Non-pigmented ciliary epithelial cell (primary cell): ENCODE measurements at regions not wholly inside any gene's neighbourhood (a gene's known extent, or its start where the extent isn't known, plus 50 kb on each side); places are given as distances from the start of the nearest gene placed in this dataset.

Experiments used
- DNase-seq: peaks from one replicate; pipeline ENCODE4 v3.0.0-alpha.2; 2010; ENCODE audit warnings: low read depth

DNA sequence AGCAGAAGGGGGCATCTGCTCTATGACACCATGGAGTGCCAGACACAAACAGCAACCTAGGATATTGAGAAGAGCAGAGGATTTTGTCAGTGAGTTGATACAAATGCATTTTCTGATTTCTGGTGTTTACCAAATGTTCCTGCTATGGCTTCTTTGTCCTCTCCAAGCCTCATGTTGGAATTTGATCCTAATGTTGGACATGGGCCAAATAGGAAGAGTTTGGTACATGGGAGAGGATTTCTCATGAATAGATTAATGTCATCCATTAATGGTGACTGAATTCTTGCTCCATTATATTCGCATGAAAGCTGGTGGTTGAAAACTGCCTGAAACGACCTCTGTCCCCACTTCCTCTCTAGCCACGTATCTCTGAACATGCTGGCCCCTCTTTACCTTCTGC lies 1002.2 kb upstream of the FLRT2 start:
- no peak for DNase-seq

DNA sequence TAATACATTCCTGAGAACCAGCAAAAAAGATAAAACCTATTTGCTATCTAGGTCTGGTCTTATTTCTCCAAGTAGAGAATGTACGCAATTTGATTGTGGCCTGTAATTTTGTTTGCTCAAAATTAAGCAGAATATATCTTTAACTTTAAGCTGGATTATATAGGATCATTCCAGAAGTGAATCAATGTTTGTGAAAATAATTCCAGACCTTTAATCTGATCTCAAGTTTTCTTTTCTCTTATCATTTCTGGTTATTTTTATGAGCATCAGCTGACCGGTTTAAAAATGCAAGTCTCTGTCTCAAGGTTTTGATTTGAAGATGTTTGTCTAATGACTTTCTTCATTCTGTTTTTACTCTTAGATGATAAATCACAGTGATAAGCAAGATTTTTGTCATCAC lies 997.9 kb upstream of the FLRT2 start:
- DNase-seq, result no peak

DNA sequence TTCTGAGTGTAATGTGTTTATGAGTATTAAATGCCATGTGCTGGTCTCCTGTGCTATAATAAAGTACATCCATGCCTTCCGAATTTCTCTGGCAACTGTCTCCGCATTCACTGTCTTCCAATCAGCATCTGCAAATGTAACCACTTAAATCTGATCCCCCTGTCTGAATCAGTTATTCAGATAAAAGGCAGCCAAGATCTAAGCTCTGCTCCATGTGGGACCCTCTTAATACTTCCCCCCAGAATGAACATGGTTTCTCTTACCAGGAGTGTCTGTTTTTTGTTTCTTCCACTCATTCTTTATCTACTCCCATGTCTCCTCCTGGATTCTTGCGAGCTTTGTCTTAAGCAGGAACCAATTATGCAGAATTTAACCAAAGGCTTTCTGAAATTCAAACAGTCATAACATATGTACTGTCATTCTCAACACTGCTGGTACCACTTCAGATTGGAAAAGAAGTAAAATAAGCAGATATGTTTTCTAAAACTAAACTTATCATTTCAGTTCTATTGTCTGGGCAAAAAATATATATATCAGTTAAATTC lies 996.7 kb upstream of the FLRT2 start:
- DNase-seq, result no peak

DNA sequence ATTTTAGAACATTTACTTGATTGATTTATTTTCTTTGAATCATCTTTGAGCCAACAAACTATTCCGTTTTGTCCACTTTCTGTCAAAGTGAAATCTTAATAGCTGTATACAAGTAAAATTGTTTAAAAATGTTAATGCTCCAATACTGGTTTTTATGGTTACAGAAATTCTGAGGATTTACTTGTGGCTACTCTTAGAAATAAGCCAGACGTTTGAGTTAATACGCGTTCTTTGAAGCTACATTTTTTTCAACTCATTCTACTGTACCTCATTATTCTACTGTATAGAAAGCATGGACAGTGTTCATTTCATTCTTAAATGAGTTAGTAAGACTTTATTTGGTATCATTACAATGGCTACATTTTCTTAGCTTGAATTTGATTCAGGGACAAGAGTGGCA lies 996.2 kb upstream of the FLRT2 start:
- no peak for DNase-seq

DNA sequence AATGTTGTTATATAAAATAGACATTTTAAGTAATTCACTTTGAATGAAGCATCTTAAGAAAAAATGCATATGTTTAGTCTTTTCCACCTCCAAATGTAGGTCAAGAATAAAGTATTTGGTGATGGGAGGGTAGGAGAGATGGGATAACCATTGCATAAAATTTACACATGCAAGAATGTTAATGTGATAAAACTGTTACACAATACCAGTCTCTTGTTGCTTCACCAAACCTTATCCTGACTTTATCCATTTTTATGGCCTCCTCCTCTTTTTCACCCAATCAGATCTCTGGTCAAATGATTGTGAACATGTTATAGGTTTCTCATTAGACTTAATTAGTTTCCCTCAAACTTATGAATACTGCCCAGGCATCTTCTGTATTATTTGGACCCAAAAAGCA lies 994.5 kb upstream of the FLRT2 start:
- no peak for DNase-seq

DNA sequence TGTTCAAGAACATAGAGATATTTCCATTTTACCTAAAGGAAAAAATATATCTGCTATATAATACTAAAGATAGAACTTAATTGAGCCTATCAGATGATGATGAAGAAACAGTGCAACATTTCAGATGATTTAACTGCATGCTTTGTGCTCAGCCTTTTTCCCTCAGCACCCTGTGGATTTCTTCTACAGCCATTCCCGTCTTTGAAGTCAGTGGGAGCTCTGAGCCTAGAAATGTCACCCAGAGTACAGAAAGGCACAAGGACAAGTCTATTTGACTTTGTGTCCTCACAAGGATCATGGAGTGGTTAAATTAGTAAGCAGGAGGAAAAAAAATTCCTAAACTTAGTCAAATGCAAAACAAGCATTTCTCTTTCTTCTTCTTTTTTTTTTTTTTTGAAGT lies 994.0 kb upstream of the FLRT2 start:
- DNase-seq, result no peak

DNA sequence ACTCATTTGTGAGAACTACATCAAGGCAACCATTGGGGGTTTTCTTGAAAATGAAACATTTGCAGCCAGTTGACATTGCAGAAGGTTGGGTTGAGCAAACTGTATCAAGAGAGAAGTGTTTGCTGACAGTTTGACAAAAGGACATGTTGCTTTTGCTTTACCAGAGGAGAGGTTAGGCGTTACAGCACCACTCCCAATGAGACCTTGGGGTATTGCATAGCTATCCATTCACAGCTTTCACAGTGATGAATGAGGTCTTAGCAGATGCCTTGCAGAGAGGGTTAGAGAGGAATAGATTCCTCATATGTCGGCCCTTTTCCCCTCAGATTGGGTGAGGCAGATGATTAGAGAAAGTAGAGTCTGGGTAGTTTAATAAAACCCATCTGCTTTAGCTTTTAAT lies 988.9 kb upstream of the FLRT2 start:
- DNase-seq, result no peak

DNA sequence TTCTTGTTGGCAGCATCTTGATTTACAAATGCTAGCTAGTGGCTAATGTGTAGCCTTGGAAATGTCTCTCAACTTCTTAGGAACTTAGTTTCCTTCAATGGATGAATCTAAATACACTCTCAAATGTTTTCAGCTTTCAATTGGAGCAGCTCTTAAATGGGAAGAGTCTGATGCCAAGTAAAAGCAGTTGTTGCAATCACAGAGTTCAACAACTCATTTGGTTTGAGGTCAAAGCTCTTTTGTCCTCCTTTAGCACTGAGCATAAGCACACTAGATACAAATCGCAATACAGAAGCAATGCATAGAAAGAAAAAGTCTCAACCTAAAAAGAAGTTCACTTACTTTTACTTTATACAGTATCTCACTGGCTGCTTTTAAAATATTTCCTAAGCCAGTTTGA lies 986.1 kb upstream of the FLRT2 start:
- no peak for DNase-seq

DNA sequence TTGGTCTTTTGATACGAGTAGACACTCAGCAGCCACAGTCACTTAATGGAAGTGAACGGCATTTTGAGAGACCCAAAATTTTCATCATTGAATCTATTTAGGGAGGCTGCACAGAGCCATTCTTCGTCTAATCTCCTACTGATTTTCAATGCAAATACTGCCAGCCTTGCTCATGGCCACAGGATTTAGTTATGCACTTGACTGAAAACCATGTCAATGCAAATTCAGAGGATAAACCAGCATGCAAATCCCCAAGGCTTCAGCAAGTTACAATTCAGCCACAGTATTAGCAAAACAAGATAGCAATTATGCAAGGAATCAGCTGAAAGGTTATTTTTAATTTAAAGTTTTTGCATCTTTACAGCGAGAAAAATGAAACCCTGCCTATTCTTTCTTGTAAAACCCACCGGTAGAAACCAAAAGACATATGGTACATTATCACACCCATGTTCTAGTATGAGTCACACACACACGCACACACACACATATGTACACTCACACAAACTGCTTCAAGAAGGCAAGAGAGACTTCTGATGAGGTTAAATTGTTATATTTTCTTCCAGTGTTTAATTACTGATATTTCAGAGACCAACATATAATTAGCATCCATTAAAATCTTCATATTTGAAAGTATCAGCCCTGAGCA lies 985.3 kb upstream of the FLRT2 start:
- no peak for DNase-seq

DNA sequence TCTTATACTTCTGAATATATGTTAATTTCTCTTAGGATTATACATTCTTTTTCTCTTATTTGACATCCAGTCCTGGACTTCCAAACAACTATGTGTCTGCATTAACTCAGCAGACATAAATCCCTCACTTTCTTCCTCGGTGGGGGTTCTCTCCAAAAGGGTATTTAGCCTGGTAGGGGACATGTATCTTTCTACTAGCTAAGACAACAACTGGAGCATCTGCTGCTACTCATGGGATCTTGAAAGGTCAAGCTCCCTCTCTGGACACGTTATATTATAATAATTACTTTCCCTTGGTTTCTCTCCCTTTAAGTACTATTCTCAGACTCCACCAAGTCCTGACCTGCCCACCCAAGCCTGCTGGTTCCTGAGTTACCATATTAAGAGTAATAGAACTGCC lies 983.7 kb upstream of the FLRT2 start:
- DNase-seq, result no peak

DNA sequence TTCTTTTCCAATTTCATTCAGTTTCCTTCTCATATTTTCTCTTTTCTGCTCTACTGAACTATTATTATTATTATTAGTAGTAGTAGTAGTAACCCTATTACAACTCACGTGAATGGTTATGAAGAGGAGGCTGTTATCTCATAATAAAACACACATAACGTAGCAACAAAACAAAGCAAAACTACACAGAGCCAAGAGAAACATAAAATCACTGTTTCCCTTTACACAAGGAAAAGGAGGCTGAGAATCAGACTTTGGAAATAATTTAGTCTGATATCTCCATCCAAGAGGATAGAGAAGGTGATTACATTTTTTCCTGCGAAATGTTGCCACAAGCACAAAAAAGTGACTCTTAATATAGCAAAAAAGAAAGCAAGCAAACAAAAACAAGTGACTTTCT lies 975.8 kb upstream of the FLRT2 start:
- DNase-seq, result no peak

DNA sequence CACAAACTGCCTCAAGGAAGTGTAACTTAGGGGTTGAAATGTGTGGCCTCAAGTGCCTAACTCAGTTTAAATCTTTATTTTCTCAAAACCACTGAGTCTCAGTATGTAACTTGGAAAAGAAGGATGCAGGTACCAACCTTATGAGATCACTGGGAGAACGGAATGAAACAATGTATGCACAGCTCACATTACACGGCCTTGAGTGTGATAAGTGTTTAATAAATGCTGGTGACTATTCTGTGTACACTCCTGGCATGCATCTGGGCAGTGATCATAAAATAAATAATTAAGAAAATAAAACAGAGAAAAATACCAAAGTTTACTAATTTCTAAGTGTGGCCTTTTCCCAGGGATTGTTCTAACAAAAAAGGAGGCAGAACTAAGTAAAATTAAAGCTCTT lies 974.5 kb upstream of the FLRT2 start:
- DNase-seq, result no peak

DNA sequence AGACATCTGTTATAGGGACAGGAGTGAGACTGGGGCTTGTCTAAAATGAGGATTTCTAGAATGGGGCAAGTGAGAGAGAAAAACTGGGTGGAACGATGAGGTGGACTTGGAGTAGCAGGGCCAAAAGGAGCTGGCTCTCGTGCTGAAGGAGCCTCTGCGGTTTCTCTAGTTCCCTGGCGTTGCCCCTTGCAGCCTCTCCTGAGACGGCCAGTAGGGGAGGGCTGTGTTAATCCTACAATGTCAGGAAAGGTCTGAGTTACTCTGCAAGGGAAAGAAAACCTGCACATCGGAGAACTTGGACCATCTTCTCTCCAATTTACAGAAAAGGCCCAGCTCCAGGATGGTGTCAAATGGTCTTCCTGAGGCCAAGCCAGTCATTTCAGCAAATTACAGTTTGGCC lies 963.8 kb upstream of the FLRT2 start:
- DNase-seq, result no peak

DNA sequence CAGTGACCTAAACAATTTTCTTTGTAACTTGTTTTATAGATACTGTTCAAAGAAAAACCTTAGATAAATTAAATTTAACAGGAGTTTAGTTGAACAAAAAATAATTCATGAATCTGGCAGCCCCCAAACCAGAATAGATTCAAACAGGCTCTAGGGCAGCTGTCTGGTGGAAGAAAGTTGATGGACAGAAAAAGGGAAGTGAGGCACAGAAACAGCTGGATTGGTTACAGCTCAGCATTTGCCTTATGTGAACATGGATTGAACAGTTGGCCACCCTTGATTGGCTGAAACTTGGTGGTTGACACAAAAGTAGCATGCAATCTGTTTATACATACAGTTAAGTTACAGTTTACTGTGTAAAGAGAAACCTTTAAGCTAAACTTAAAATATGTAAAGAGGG lies 954.3 kb upstream of the FLRT2 start:
- DNase-seq, result no peak

DNA sequence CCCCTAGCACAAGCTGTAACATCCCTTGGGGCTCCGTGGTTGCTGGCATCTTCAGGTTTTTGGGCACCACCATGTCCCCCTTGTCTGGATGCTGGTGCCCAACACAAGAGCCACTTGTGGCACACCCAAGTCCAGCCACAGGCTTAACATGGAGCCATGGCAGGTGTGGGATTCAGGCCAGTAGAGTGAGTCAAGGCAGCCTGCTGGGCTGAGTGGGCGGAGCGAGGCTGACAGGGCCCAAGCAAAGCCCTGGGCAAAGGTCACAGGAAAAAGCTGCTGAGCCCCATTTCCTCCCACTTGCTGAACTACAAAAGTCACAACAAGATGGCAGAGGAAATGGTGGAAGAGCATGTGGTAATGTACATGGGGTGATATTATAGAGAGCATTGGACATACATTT lies 950.7 kb upstream of the FLRT2 start:
- no peak for DNase-seq

DNA sequence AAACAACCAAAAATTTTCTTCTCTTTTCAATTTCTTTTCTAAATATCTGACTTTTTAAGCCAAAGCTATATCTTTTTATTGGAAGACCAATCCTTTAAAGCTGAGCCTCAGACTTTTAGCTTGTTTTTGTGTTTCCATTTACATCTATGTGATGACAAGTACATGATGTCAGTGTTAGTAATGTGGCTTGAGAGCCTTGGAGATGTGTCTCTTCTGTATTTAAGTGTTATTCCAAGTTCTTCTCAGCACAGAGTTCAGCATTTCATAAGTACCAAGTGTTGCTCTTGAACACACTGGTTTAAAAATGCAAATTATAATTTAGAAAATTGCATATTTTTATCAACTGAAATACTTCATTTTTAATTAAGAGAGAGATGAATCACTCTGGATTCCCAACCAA lies 948.9 kb upstream of the FLRT2 start:
- DNase-seq, result no peak

DNA sequence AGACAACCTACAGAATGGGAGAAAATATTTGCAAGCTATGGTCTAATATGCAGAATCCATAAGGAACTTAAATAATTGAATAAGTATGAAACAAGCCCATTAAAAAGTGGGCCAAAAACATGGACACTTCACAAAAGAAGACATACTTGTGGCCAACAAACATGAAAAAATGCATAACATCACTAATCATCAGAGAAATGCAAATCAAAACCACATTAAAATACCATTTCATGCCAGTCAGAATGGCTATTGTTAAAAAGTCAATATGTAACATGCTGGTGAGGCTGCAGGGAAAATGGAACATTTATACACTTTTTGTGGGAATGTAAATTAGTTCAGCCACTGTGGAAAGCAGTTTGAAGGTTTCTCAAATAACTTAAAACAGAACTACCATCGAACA lies 945.4 kb upstream of the FLRT2 start:
- no peak for DNase-seq

DNA sequence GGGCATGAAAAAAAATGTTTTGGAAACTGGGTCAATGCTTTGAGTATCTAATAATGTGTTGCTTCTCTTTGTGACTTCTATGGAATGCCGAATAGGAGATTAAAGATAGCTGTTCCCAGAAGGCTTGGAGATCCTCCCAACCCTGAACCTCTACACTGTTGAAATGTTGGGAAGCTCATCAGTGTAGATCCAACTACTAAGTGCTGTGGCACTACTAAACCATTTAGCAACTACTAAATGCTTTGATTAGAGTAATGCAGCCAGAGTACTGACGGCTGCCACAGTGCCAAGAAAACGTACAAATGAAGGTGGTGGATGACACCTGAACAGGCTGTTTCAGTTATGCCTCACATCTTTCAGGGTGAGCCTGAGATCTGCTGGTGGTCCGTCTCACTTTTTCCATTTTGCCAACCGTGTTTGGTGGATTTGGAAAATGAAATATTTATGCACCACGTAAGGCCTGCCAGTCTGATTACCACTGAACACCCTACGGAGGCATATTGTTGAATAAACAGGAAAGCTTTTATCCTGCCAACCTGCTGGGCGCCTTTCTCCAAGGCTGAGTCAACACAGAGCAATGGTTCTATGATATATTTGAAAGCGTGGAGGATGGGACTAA lies 938.0 kb upstream of the FLRT2 start:
- no peak for DNase-seq

DNA sequence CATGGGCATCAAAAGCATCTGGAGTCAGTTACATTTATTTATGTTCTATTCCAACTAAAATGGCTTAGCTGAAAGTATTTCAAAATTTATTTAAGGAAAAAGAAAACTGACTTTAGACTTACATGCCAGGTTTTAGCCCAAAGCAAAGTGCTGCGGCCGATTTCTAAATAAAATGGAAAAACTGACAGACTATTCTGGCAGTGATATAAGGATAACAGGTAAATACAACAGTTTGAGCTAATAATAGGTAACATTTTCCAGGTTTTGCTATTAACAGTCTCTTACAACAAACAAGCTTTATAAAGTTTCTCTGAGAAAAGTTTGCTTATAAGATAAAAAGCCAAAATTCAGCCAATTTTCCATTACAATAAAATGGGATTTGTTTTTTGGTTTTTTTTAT lies 937.2 kb upstream of the FLRT2 start:
- no peak for DNase-seq

DNA sequence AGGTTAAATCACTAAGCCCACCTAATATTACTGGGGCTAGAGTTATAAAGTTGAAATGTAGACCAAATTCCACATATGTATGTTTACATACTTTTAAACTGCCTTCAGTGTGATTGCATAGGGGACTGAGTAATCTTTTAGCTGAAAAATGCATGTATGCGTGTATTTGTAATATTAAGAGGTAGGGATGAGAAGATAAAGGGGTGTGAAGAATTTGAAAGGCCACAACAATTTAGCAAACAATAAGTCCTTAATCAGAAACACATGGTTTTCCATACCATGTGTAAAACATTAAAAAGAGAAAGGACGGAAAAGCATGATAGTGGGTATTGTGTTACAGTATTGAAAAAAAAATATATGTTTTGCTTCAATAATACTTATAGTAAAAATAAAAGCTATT lies 919.9 kb upstream of the FLRT2 start:
- DNase-seq, result no peak

DNA sequence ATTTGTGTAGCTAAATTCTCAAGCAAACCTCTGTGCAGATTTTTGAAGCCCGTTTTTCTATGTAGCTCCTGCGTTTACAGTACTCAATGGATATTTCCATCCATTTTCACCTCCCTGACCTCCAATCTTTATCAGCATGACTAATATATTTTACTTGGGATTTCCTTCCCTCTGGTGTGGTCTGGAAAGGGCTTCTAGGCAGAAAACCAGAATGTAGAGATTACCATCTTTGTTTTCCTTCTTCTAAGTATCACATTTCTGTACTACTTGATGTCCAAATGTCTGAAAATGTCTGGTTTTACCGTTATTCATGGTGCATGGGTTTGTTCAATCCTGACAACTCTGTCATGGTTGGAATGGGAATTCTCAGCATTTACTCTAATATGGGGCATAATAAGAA lies 907.6 kb upstream of the FLRT2 start:
- no peak for DNase-seq

DNA sequence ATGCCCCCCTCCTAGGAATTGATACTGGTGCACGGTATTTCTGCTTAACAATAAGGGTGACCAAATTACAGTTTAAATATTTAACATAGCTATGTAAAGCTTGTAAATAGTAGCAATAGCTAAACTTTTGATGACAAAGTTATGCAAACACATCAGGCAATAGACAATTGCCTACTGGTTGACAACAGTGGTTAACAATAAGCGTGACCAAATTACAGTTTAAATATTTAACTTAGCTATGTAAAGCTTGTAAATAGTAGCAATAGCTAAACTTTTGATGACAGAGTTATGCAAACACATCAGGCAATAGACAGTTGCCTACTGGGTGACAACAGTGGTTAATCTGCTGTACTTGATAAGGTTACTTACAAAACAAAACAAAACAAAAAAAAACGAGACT lies 886.5 kb upstream of the FLRT2 start:
- DNase-seq, result no peak

DNA sequence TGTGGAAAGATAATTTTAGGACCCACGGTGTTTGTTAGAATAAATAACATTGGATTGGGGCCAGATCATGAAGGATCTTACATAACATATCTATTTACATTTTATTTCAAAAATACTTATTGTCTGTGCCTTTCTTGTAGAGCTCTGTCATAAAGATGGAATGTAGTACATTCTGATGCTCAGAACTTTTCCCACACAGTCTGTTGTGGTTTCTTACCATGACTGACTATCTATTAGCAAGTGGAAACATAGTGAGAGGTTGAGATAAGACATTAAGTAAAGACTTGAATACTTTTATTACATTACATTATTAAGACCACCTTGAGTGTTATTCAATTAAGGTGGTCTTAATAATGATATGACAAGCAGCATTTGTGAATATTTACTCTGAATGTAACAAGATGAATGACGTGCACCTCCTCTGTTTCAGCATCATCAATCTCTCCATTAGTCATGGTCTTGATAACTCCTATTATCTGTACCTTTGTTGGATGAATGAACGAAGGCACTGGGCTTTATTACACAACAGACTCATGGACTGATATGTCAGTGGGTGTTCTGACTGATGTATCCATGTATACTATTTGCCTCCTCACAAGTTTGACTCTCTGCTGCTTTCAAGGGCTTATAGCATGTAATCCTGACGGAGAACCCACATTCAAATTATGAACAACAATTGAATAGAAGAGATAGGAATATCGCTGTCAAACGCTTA lies 883.0 kb upstream of the FLRT2 start:
- DNase-seq, result peak; percentile 71

DNA sequence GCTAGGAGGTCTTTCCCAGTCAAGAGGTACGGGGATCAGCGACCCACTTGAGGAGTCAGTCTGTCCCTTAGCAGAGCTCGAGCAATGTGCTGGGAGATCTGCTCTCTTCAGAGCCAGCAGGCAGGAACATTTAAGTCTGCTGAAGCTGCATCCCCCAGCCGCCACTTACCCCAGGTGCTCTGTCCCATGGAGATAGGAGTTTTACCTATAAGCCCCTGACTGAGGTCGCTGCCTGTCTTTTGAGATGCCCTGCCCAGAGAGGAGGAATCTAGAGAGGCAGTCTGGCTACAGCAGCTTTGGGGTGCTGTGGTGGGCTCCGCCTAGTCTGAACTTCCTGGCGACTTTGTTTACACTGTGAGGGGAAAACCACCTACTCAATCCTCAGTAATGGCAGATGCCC lies 874.9 kb upstream of the FLRT2 start:
- DNase-seq, result no peak
